ENCODE measurements at regions not wholly inside any gene's neighbourhood (a gene's known extent, or its start where the extent isn't known, plus 50 kb on each side); places are given as distances from the start of the nearest gene placed in this dataset.

DNA sequence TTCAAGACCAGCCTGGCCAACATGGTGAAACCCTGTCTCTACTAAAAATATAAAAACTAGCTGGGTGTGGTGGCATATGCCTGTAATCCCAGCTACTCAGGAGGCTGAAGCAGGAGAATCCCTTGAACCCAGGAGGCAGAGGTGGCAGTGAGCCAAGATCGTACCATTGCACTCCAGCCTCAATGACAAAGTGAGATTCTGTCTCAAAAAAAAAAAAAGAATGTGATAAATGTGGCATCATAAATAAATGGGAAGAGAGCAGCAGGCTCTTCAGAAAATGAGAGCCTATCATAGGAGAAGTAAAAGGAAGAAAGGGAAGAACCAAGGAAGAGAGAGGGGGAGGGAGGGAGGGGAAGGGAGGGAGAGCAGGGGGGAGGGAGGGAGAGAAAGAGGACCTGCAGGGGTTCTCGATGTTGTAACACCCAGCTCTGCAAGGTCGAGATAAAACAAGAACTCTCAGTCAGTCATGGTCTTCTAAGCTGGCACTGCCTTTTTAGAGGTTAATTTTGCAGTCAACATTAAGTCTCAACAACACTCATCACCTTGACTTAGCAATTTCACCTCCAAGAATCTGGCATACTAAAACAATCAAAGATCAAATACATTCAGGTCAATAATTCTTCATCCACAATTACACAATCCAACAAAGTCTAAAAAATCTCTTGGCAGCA, 68.7 kb upstream of the SIMC1 start:
- DNase-seq (no peak), ATAC-seq (no peak)
- intact Hi-C loops (cut with DNase I) = no loop called here

DNA sequence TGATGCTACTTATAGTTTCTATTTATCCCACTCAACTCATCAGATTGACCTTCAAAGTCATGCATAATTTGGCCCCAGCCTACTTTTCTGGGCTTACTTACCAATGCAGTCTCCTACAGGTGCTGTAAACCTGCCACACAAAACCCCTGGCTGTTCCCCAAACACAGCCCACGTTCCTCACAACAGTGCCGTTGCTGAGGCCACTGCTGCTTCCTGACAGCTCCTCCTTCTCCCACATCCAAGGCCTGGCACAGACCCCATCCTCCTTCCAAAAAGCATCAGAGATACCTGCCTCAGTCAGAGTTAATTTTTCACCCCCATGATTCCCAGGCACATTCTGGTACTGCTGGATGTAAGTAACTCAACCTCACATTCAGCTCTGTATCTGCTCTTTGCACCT, 68.1 kb upstream of the SIMC1 start:
- ATAC-seq (no peak), DNase-seq (no peak)
- intact Hi-C loops (cut with DNase I) = no loop called here

DNA sequence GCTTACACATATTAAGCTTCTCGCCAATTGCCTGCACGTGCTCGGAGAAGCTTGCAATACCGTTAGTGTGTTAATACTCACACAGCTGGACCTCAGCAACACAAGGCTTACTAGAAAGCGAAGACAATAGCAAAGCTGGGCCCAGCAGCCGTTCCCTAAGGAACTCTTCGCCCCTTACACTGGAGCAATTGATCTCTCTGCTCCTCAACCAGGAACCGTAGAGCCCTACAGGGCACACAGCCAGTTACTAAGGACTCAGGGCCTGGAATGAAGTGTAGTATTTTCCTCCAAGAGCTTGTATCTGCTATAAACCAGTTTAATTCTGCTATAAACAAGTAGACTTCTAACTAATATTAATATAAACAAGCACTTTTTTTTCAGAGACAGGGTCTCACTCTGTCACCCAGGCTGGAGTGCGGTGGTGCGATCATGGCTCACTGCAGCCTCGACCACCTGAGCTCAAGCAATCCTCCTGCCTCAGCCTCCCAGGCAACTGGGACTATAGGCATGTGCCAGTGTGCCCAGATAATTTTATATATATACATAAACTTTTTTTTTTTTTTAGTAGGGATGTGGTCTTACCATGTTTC, 67.0 kb upstream of the SIMC1 start:
- no peak for DNase-seq
- no peak for ATAC-seq
- intact Hi-C loops (cut with DNase I) = no loop called here

DNA sequence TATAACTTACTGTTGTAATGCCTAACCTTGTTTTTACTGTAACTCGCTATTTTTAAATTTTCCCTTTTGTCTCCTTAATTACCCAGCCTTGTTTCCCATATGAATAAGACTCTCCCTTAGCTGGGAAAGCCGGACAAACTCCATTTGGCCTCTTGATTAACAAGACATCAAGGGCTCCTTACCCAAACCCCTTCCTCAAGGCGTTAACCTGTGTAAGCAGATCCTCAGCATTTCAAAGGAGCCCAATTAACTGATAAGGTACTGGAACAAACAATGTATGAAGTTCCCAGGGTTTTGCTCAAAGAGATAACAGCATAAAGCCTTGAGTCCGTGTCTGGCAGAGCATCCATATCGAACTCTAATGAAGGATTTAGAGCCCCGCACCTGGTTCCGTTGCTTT, 66.0 kb upstream of the SIMC1 start:
- no peak for ATAC-seq
- intact Hi-C loops (cut with DNase I) = no loop called here
- no peak for DNase-seq

GRCh38 chr5:176173647-176174046, 64.6 kb upstream of the SIMC1 start:
- DNase-seq (no peak), ATAC-seq (no peak)
- intact Hi-C loops (cut with DNase I) = no loop called here

- ATAC-seq (no peak), DNase-seq (no peak)
- intact Hi-C loops (cut with DNase I) = no loop called here
Measured at GRCh38 chr5:176174345-176175025, 63.7 kb upstream of the SIMC1 start.

- ATAC-seq (no peak), DNase-seq (no peak)
- intact Hi-C loops (cut with DNase I) = no loop called here
Measured at GRCh38 chr5:176175101-176175852, 62.9 kb upstream of the SIMC1 start.

GRCh38 chr5:176176231-176176630, 62.0 kb upstream of the SIMC1 start:
- intact Hi-C loops (cut with DNase I) = no loop called here
- no peak for ATAC-seq
- DNase-seq = no peak

DNA sequence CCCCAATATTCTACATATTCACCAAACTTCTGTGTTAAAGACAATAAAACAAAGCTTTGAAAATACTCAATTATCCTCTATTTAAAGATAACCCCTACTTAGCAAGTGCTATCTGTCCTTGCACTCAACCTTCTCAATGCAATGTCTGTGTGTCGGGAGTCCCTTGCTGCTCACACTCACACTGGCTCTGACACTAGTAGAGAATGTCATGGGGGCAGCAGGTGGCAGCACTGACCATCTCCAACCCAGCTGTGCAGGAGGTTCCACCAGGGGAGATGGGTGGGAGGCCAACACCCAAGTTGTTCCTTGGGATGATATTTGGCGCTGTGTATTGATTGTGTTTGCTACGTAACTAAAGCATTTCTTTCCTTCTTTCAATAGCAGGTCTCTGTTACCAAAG, 59.4 kb upstream of the SIMC1 start:
- intact Hi-C loops (cut with DNase I) = no loop called here
- DNase-seq = no peak
- ATAC-seq = no peak

DNA sequence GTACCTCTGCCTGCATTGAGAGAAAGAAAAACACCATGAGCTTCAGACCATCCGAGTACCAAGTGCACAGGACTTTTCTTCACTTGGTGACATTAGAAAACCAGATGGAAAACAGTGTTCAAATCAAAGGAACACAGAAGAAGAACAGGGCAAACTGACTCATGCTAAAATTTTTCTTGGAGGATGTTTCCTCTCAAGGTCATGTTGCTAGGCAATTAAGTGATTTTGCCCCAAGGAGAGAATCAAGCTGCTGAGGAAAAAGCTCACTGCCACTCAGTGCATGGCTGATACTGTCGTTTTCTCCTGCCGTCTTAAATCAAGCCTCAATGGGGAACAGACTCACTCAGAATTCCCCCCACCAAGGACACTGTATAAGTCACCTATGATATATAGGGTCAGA, 57.9 kb upstream of the SIMC1 start:
- intact Hi-C loops (cut with DNase I) = no loop called here
- ATAC-seq = no peak
- DNase-seq = no peak

- DNase-seq (no peak), ATAC-seq (no peak)
- intact Hi-C loops (cut with DNase I) = no loop called here
Measured at GRCh38 chr5:176180781-176181180, 57.4 kb upstream of the SIMC1 start.

GRCh38 chr5:176181271-176181855, 56.9 kb upstream of the SIMC1 start:
- intact Hi-C loops (cut with DNase I) = no loop called here
- ATAC-seq = no peak
- DNase-seq = no peak

GRCh38 chr5:176183321-176184074, 54.7 kb upstream of the SIMC1 start:
- peak; percentile 65 to 68 for ATAC-seq
- DNase-seq = no peak
- intact Hi-C loops (cut with DNase I) = no loop called here

- intact Hi-C loops (cut with DNase I) = no loop called here
- no peak for ATAC-seq
- DNase-seq = no peak
Measured at GRCh38 chr5:176184608-176185132, 53.6 kb upstream of the SIMC1 start.

DNA sequence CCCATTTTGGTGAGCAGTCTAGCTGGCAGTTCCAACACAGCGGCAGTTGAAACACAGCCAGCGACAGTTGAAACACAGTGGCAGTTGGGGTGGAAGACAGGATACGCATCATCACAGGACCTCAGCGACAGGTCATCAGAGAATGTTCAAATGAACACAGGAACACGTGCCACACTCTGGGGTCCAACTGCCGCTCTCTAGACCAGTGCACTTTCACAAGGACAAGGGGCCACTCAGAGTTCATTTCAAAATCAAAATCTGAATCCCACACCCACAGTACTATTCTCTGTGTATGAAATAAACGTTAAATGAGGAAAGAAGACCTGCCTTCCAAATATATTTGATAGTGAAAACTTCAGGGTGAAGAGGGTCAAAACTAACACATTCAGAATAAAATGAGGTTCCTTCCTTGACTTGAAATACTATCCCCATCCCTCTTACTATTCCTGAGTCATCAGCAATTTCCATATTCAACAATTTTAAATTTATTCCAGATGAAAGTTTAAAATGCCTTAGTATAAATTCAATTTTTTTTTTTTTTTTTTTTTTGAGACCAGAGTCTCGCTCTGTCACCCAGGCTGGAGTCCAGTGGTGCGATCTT, 53.0 kb upstream of the SIMC1 start:
- intact Hi-C loops (cut with DNase I) = no loop called here
- ATAC-seq = peak in 1 of 2 donors; percentile 40
- DNase-seq = no peak

DNA sequence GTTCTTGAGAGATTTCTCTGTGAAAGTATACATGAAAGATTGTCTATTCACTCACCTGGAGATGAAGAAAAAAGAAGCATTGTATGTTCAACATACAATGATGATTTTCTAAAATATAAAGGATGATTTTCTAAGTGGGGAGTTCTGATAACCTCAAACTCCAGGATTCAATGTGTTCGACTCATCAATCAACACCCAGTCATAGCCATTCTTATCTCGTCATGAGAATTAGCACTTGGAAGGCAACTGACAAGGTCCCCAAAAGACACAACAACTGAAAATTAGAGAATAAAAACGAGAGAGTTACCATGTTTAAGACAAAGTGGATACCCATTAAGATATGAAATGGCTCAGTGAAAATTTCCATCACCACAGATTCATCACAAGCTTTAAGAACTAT, 52.1 kb upstream of the SIMC1 start:
- intact Hi-C loops (cut with DNase I) = no loop called here
- DNase-seq = no peak
- no peak for ATAC-seq

DNA sequence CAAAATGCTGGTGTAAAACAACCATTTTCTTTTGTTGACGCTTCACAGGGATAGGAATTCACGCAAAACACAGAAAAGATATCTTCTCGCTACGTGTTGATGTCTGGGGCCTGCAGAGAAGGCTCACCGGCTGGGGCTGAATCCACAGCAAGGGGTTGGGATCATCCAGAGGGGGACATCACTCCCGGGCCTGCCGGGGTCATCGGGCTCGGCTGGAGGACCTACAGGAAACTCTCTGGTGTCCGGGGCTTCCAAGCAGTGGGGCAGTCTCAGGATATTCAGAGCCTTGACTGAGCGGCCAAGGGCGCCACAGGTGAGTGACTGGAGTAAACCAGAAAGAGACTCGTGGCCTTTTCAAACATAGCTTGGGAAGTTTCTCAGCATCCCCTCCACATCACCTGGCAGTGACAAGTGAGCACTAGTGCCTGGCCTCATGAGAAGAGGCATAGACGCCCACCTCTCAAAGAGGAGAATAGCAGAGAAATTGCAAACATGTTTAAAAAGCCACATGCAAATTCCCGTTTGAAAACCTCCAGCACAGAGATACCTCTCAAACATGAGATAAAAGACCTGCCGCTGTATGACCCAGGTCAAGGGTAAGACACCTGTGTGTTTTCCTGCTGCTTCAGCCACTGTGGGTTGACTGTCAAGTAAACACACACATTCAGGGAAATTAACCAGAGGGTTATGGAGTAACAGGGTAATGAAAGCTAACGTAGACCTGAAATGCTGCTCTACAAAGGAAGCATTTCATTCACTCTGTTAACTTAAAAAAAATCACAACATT, 50.8 kb upstream of the SIMC1 start:
- ATAC-seq (no peak), DNase-seq (no peak)
- intact Hi-C loops (cut with DNase I) = no loop called here

GRCh38 chr5:176188085-176188484, 50.1 kb upstream of the SIMC1 start:
- no peak for ATAC-seq
- intact Hi-C loops (cut with DNase I) = no loop called here
- no peak for DNase-seq
